ENCODE measurements at regions not wholly inside any gene's neighbourhood (a gene's known extent, or its start where the extent isn't known, plus 50 kb on each side); places are given as distances from the start of the nearest gene placed in this dataset.

- Mint-ChIP-seq H3K27me3 (ENCODE audit: low read depth) (peaks cover 46% of the 10 kb centered on the region), H3K4me1 (no peaks in the 10 kb centered on the region), H3K9me3 (no peaks in the 10 kb centered on the region), H3K4me3 (no peak overlapping the region), H3K27ac (no peak overlapping the region), H3K36me3 (ENCODE audit: low read depth) (no peaks in the 10 kb centered on the region)
- TF ChIP-seq CTCF (IDR thresholded peaks at IDR 0.05; ENCODE audit: unreplicated experiment in 3 of 3): no peak
Measured at GRCh38 chr13:112244495-112245177, 131.5 kb upstream of the SPACA7 start.

- no peak overlapping the region for H3K27ac Mint-ChIP-seq
- no peaks in the 10 kb centered on the region for H3K4me1 Mint-ChIP-seq
- peaks cover 46% of the 10 kb centered on the region for H3K27me3 Mint-ChIP-seq (ENCODE audit: low read depth)
Measured at GRCh38 chr13:112245179-112245724, 130.9 kb upstream of the SPACA7 start.

GRCh38 chr13:112245989-112246388 lies 130.2 kb upstream of the SPACA7 start:
- Mint-ChIP-seq H3K36me3 (ENCODE audit: low read depth) (no peaks in the 10 kb centered on the region), H3K27ac (no peak overlapping the region), H3K9me3 (no peaks in the 10 kb centered on the region), H3K27me3 (ENCODE audit: low read depth) (peaks cover 46% of the 10 kb centered on the region), H3K4me3 (no peak overlapping the region), H3K4me1 (no peaks in the 10 kb centered on the region)
- TF ChIP-seq CTCF (IDR thresholded peaks at IDR 0.05; ENCODE audit: unreplicated experiment in 3 of 3): no peak

More at GRCh38 chr13:112245179-112245724, 130.9 kb upstream of the SPACA7 start:
- Mint-ChIP-seq H3K36me3 (ENCODE audit: low read depth) (no peaks in the 10 kb centered on the region), H3K9me3 (no peaks in the 10 kb centered on the region), H3K4me3 (no peak overlapping the region)
- no peak for TF ChIP-seq CTCF (IDR thresholded peaks at IDR 0.05; ENCODE audit: unreplicated experiment in 3 of 3)

GRCh38 chr13:112246731-112247470 lies 129.3 kb upstream of the SPACA7 start:
- Mint-ChIP-seq H3K9me3 (no peaks in the 10 kb centered on the region), H3K27me3 (ENCODE audit: low read depth) (peaks cover 46% of the 10 kb centered on the region), H3K4me1 (no peaks in the 10 kb centered on the region), H3K4me3 (no peak overlapping the region), H3K36me3 (ENCODE audit: low read depth) (no peaks in the 10 kb centered on the region), H3K27ac (no peak overlapping the region)
- no peak for TF ChIP-seq CTCF (IDR thresholded peaks at IDR 0.05; ENCODE audit: unreplicated experiment in 3 of 3)

GRCh38 chr13:112247471-112248405 lies 128.4 kb upstream of the SPACA7 start:
- H3K27ac Mint-ChIP-seq: no peak overlapping the region
- H3K4me1 Mint-ChIP-seq: no peaks in the 10 kb centered on the region
- TF ChIP-seq CTCF (IDR thresholded peaks at IDR 0.05; ENCODE audit: unreplicated experiment in 3 of 3): no peak
- H3K27me3 Mint-ChIP-seq (ENCODE audit: low read depth): peaks cover 47% of the 10 kb centered on the region
- H3K36me3 Mint-ChIP-seq (ENCODE audit: low read depth): no peaks in the 10 kb centered on the region
- no peak overlapping the region for H3K4me3 Mint-ChIP-seq
- no peaks in the 10 kb centered on the region for H3K9me3 Mint-ChIP-seq

Data from nephron (organoid).